ENCODE measurements at regions not wholly inside any gene's neighbourhood (a gene's known extent, or its start where the extent isn't known, plus 50 kb on each side); places are given as distances from the start of the nearest gene placed in this dataset.
"Not testable (repeated sequence)": the region's sequence is repeated elsewhere in the genome, so short reads cannot be mapped to it uniquely, and the experiment has no call there.

DNA sequence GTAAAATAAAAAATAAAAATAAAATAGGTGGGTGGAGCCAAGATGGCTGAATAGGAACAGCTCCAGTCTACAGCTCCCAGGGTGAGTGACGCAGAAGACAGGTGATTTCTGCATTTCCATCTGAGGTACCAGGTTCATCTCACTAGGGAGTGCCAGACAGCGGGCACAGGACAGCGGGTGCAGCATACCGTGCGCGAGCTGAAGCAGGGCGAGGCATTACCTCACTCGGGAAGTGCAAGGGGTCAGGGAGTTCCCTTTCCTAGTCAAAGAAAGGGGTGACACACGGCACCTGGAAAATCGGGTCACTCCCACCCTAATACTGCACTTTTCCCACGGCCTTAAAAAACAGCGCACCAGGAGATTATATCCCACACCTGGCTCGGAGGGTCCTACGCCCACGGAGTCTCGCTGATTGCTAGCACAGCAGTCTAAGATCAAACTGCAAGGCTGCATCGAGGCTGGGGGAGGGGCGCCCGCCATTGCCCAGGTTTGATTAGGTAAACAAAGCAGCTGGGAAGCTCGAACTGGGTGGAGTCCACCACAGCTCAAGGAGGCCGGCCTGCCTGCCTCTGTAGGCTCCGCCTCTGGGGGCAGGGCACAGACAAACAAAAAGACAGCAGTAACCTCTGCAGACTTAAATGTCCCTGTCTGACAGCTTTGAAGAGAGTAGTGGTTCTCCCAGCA, 161.9 kb upstream of the RPS6KA2 start:
- H3K27me3 Mint-ChIP-seq (ENCODE audit: low read depth); H3K27ac Mint-ChIP-seq; intact Hi-C loops (cut with micrococcal nuclease); H3K9me3 Mint-ChIP-seq; H3K4me1 Mint-ChIP-seq (ENCODE audit: low read depth); H3K4me3 Mint-ChIP-seq; DNase-seq; H3K36me3 Mint-ChIP-seq (ENCODE audit: low read depth): not testable (repeated sequence)
- CTCF ChIA-PET = interaction anchor here (1.0 kb wide), 1 partner anchor 168 kb away, joined by 3 read pairs; the partner anchor contains the start of gene RNASET2

DNA sequence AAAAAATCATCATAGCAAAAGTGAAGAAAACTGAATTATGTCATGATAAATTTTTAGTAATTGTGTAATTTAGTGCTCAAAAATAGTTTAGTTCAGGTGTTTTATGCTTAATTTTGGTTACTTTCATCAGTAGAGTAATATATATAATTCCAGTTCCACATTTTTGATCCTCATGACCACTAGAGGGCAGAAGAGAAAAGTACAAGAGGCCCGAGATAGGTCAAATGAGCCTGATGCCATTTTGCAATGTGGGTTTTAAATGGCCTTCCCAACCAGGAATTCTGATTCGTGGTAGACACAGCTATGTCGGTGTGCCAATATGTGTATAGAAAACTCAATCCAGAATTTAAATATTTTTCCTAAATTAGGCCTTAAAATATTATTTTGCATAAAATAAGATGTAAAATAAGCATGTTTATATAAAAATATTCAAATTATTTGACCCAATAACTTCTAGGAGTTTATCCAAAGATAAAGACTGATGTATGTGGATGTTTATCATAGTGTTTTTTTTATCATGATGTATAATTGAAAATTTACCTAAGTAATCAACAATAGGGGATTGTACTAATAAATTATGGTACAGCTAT, 159.7 kb upstream of the RPS6KA2 start:
- Mint-ChIP-seq H3K9me3 (peaks cover 2% of the 10 kb centered on the region), H3K27ac (no peak overlapping the region)
- intact Hi-C loops (cut with micrococcal nuclease) = loop anchor here (1.0 to 2.0 kb wide), 4 partner anchors 76 to 356 kb away; no protein-coding TSS in a partner anchor

DNA sequence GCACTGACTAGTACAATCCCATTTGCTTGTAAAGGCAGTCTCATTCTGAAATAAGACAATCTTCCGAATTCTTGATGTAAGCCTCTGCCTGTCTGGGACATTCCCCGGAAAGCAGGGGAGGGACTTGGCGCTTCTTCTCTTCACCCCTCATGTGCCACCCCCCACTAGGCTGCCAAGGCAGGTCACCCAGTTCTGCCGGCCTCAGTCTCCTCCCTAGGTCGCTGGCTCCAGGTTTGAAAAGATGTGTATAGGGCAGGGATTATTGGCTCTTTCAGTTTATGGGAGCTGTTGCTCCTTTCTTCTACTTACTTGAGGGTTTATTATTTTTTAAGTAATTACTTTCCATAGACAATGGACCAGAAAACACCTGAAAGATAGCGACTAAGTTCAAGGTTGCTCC, 158.1 kb upstream of the RPS6KA2 start:
- H3K36me3 Mint-ChIP-seq (ENCODE audit: low read depth) = no peaks in the 10 kb centered on the region
- H3K9me3 Mint-ChIP-seq = no peaks in the 10 kb centered on the region

More for the DNA sequence above, 159.7 kb upstream of the RPS6KA2 start:
- H3K4me3 Mint-ChIP-seq = no peak overlapping the region
- CTCF ChIA-PET = interaction anchor here (0.5 to 2.0 kb wide), 11 partner anchors 17 to 333 kb away, joined by 3 to 17 read pairs (median 4); no protein-coding TSS in a partner anchor
- H3K36me3 Mint-ChIP-seq (ENCODE audit: low read depth) = no peaks in the 10 kb centered on the region
- peak; percentile 24 for DNase-seq
- no peaks in the 10 kb centered on the region for H3K27me3 Mint-ChIP-seq (ENCODE audit: low read depth)
- H3K4me1 Mint-ChIP-seq (ENCODE audit: low read depth) = no peaks in the 10 kb centered on the region

DNA sequence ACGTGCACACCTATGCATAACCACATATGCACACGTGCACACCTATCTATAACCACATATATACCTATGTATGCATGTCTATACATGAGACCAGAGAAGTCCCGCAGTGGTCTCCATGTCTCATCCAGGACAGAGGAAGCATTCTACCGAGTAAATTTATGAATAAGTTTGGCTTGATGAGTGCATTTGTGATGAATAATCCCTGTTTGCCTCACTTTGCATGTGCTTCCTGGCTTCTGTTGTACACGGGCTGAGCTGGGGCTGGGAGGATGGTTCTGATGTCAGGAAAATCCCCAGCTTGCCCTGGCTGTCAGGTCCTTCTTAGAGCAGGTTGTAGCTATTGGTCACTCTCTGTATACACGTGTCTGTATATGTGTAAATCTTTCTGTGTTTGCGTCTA, 157.6 kb upstream of the RPS6KA2 start:
- CTCF ChIA-PET = interaction anchor here (0.9 to 1.7 kb wide), 8 partner anchors 10 to 359 kb away, joined by 3 to 14 read pairs (median 4); no protein-coding TSS in a partner anchor
- DNase-seq = no peak
- no peaks in the 10 kb centered on the region for H3K4me1 Mint-ChIP-seq (ENCODE audit: low read depth)
- no peak overlapping the region for H3K27ac Mint-ChIP-seq
- no peaks in the 10 kb centered on the region for H3K27me3 Mint-ChIP-seq (ENCODE audit: low read depth)
- H3K36me3 Mint-ChIP-seq (ENCODE audit: low read depth) = no peaks in the 10 kb centered on the region
- intact Hi-C loops (cut with micrococcal nuclease) = no loop called here
- no peaks in the 10 kb centered on the region for H3K9me3 Mint-ChIP-seq
- no peak overlapping the region for H3K4me3 Mint-ChIP-seq

More for the DNA sequence above, 158.1 kb upstream of the RPS6KA2 start:
- no peak for DNase-seq
- intact Hi-C loops (cut with micrococcal nuclease) = no loop called here
- Mint-ChIP-seq H3K4me1 (ENCODE audit: low read depth) (no peaks in the 10 kb centered on the region), H3K4me3 (no peak overlapping the region), H3K27me3 (ENCODE audit: low read depth) (no peaks in the 10 kb centered on the region), H3K27ac (no peak overlapping the region)
- CTCF ChIA-PET = interaction anchor here (0.9 to 1.7 kb wide), 9 partner anchors 10 to 501 kb away, joined by 3 to 14 read pairs (median 3); no protein-coding TSS in a partner anchor

DNA sequence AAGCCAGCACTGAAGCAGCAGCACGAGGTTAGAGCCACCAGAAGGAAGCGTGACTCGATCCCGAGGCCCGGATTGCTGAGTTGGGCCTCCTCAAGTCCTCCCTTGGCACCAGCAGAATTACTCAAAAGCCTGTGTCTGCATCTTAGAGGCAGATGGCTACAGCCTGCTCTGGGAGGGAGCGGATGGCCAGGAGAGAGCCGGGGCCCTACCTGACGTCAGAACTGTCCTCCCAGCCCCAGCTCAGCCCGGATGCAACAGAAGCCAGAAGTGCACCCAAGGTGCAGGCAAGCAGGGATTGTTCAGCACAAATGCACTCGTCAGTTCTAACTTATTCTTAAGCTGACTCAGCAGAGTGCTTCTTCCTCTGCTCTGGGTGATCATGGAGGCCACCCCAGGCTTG, 155.5 kb upstream of the RPS6KA2 start:
- CTCF ChIA-PET = interaction anchor here (0.6 to 0.9 kb wide), 3 partner anchors 17 to 207 kb away, joined by 3 to 7 read pairs (median 3); no protein-coding TSS in a partner anchor

DNA sequence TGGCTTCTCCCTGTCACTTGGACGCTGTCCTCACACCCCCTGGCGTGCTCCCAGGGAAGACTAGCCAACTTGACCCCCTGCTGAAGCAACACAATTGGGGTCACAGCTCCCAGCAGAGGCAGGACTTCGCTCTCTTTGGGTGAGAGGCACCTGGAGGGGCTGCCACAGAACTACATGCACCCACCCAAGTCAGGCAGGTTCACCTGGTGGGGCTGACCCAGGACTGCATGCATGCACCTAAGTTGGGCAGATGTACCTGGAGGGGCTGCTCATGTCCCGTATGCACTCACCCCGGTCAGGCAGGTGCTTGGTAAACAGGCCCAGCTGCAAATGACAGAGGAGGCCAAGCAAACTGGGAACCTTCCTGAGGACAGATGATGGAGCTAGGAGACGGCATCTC, 154.3 kb upstream of the RPS6KA2 start:
- CTCF ChIA-PET = interaction anchor here (1.6 kb wide), 1 partner anchor 17 kb away, joined by 4 read pairs; no protein-coding TSS in a partner anchor
- no peaks in the 10 kb centered on the region for H3K36me3 Mint-ChIP-seq (ENCODE audit: low read depth)
- DNase-seq = no peak
- H3K27me3 Mint-ChIP-seq (ENCODE audit: low read depth) = no peaks in the 10 kb centered on the region
- intact Hi-C loops (cut with micrococcal nuclease) = no loop called here
- no peak overlapping the region for H3K27ac Mint-ChIP-seq
- H3K9me3 Mint-ChIP-seq = no peaks in the 10 kb centered on the region
- no peaks in the 10 kb centered on the region for H3K4me1 Mint-ChIP-seq (ENCODE audit: low read depth)
- no peak overlapping the region for H3K4me3 Mint-ChIP-seq

More for the DNA sequence above, 155.5 kb upstream of the RPS6KA2 start:
- Mint-ChIP-seq H3K4me1 (ENCODE audit: low read depth) (no peaks in the 10 kb centered on the region), H3K27ac (no peak overlapping the region), H3K36me3 (ENCODE audit: low read depth) (no peaks in the 10 kb centered on the region), H3K4me3 (no peak overlapping the region), H3K27me3 (ENCODE audit: low read depth) (no peaks in the 10 kb centered on the region), H3K9me3 (no peaks in the 10 kb centered on the region)
- no peak for DNase-seq
- intact Hi-C loops (cut with micrococcal nuclease) = no loop called here

DNA sequence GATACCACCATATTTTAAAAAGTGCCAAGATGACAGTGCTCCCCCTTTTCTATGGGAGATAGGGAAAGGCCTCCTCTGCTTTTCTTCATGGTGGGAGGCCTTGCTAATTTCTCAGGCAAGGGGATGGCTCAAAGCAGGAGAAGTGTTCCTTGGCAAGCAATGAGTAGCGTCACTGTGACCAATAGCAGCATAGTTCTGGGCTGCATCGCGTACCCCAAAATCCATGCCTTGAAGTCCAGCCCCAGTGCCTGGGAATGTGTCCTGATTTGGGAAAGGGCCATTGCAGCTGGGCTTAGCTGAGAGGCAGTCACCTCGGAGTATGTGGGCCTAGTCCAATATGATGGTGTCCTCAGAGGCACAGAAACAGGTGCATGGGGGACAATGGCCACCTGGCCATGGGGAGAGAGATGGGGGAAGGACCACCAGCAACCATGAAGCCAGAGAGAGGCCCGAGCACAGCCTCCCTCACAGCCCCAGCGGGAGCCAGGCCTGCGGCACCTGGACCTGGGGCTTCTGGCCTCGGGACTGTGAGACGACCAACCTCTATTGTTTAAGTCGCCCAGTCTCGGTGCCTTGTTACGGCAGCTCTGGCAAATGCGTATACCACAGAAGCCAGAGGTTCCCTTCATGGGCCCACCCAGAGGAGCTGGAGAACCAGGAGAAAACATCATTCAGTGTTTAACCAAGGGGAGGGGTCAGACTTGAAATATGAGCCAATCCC, 153.1 kb upstream of the RPS6KA2 start:
- Mint-ChIP-seq H3K9me3 (no peaks in the 10 kb centered on the region), H3K36me3 (ENCODE audit: low read depth) (no peaks in the 10 kb centered on the region), H3K27me3 (ENCODE audit: low read depth) (no peaks in the 10 kb centered on the region), H3K27ac (no peak overlapping the region), H3K4me1 (ENCODE audit: low read depth) (no peaks in the 10 kb centered on the region), H3K4me3 (no peak overlapping the region)
- DNase-seq = no peak
- CTCF ChIA-PET = interaction anchor here (1.6 kb wide), 1 partner anchor 19 kb away, joined by 4 read pairs; no protein-coding TSS in a partner anchor
- intact Hi-C loops (cut with micrococcal nuclease) = loop anchor here (5.0 to 10.0 kb wide), 2 partner anchors 505 to 572 kb away; no protein-coding TSS in a partner anchor

DNA sequence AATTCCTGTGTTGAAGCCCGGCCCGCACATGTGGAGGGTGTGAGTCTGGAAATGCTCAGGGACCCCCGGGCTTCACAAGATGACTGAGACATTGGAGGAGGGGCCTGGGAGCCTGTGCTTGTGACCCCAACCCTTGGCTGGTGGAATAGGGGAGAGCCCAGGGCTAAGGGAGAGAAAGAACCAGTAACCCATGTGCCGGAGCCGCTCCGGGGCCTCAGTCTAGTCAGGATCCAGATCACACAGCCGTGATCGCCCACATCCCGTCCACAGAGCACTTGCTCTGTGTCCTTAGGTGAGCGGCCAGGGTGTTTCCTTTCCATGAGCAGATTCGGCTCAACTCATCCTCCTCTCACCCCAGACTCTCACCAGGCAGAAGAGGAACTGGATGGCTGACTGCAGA, 152.3 kb upstream of the RPS6KA2 start:
- no peak for DNase-seq
- H3K9me3 Mint-ChIP-seq = no peaks in the 10 kb centered on the region
- no peak overlapping the region for H3K27ac Mint-ChIP-seq
- no peak overlapping the region for H3K4me3 Mint-ChIP-seq
- intact Hi-C loops (cut with micrococcal nuclease) = loop anchor here (5.0 to 10.0 kb wide), 2 partner anchors 505 to 573 kb away; no protein-coding TSS in a partner anchor
- H3K36me3 Mint-ChIP-seq (ENCODE audit: low read depth) = no peaks in the 10 kb centered on the region
- no peaks in the 10 kb centered on the region for H3K4me1 Mint-ChIP-seq (ENCODE audit: low read depth)
- CTCF ChIA-PET = interaction anchor here (1.0 kb wide), 1 partner anchor 209 kb away, joined by 3 read pairs; no protein-coding TSS in a partner anchor
- peaks cover under 1% of the 10 kb centered on the region for H3K27me3 Mint-ChIP-seq (ENCODE audit: low read depth)

DNA sequence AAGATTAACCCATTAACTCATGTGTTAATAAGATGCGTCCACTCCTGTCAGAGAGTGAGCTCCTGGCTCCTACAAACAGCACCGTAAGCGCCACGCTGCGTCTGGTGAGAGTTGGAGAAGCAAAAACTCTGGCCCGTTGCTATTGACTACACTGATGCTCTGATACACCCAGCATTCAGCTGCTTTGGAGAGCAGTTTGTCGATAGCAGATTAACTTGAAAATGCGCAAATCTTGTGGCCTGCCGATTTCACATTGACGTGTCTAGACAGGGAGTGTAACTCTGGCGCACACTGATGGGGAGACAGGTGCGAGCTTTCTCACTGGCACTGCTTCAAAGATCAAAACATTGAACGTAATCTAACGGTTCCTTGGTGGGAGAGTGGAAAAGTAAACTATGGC, 151.7 kb upstream of the RPS6KA2 start:
- no peak overlapping the region for H3K27ac Mint-ChIP-seq
- peaks cover 2% of the 10 kb centered on the region for H3K27me3 Mint-ChIP-seq (ENCODE audit: low read depth)
- no peak overlapping the region for H3K4me3 Mint-ChIP-seq
- intact Hi-C loops (cut with micrococcal nuclease) = loop anchor here (5.0 to 10.0 kb wide), 2 partner anchors 504 to 574 kb away; no protein-coding TSS in a partner anchor
- CTCF ChIA-PET = interaction anchor here (1.0 kb wide), 1 partner anchor 209 kb away, joined by 3 read pairs; no protein-coding TSS in a partner anchor
- no peak for DNase-seq
- no peaks in the 10 kb centered on the region for H3K9me3 Mint-ChIP-seq
- no peaks in the 10 kb centered on the region for H3K4me1 Mint-ChIP-seq (ENCODE audit: low read depth)
- H3K36me3 Mint-ChIP-seq (ENCODE audit: low read depth) = no peaks in the 10 kb centered on the region

DNA sequence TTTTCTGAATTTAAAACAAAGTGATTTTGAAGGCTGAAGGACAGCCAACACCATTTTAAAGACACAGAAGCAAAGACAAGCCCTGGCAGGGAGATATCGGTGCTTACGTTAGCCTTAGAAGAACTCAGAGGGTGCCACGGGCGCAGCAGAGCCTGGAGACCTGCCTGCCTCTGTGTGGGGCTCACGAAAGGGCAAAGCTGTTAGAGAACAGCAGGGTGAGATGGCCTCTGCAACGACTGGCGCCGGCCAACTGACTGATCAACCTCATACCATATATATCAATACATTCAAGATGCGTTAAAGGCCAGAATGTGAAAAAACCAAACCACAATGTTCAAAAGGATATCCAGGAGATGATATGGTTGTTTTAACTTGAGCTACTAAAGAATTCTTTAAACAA, 151.0 kb upstream of the RPS6KA2 start:
- Mint-ChIP-seq H3K9me3 (no peaks in the 10 kb centered on the region), H3K27ac (no peak overlapping the region), H3K36me3 (ENCODE audit: low read depth) (no peaks in the 10 kb centered on the region), H3K27me3 (ENCODE audit: low read depth) (peaks cover 5% of the 10 kb centered on the region), H3K4me3 (no peak overlapping the region), H3K4me1 (ENCODE audit: low read depth) (no peaks in the 10 kb centered on the region)
- DNase-seq = no peak
- CTCF ChIA-PET = no interaction called here
- intact Hi-C loops (cut with micrococcal nuclease) = loop anchor here (5.0 to 10.0 kb wide), 2 partner anchors 503 to 574 kb away; no protein-coding TSS in a partner anchor

DNA sequence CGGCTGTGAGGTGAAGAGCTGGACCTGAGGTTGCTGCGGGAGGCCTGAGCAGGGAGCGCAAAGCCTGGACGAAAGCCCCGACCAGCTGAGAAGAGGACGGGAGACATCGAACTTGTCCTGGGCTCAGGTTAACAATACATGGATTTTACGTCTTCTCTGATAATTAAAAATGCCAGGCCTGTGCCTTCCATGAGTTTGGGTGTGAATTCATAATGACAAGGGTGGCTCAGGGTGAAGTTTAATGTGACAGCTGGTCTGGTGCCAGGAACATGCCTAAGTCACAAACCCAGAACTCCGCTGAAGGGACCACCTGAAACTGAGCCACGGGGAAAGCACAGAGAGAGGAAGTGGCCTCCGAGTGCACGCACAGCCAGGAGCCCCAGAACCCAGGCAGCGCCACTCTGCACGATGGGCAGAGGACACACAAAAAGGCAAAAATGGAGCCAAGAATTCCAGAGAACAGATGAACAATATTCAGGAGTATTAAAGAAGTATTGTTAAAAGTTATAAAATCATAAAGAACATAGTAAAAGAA, 150.1 kb upstream of the RPS6KA2 start:
- Mint-ChIP-seq H3K4me1 (ENCODE audit: low read depth) (no peaks in the 10 kb centered on the region), H3K4me3 (no peak overlapping the region), H3K27ac (no peak overlapping the region), H3K36me3 (ENCODE audit: low read depth) (no peaks in the 10 kb centered on the region), H3K9me3 (no peaks in the 10 kb centered on the region), H3K27me3 (ENCODE audit: low read depth) (peaks cover 5% of the 10 kb centered on the region)
- CTCF ChIA-PET = no interaction called here
- no peak for DNase-seq
- intact Hi-C loops (cut with micrococcal nuclease) = loop anchor here (5.0 to 10.0 kb wide), 2 partner anchors 502 to 575 kb away; no protein-coding TSS in a partner anchor

Data from activated naive CD4-positive, alpha-beta T cell treated with anti-CD3 and anti-CD28 coated beads for 36 hours (primary cell).